NT2/D1 (cell line): ENCODE measurements at regions not wholly inside any gene's neighbourhood (a gene's known extent, or its start where the extent isn't known, plus 50 kb on each side); places are given as distances from the start of the nearest gene placed in this dataset.

Source experiments
- YY1 ChIP-seq: IDR thresholded peaks from 2 replicates; pipeline ENCODE4 v1.6.1; 2011; ENCODE audit not compliant: insufficient read length, insufficient read depth
- ZNF274 ChIP-seq: IDR thresholded peaks from 2 replicates; pipeline ENCODE4 v1.6.1; 2011; ENCODE audit warnings: mild to moderate bottlenecking, low read depth, low read length

GRCh38 chrX:96424007-96424406, 260.6 kb upstream of the DIAPH2 start:
- TF ChIP-seq ZNF274: no peak
- no peak for TF ChIP-seq YY1
